ENCODE measurements at regions not wholly inside any gene's neighbourhood (a gene's known extent, or its start where the extent isn't known, plus 50 kb on each side); places are given as distances from the start of the nearest gene placed in this dataset.

DNA sequence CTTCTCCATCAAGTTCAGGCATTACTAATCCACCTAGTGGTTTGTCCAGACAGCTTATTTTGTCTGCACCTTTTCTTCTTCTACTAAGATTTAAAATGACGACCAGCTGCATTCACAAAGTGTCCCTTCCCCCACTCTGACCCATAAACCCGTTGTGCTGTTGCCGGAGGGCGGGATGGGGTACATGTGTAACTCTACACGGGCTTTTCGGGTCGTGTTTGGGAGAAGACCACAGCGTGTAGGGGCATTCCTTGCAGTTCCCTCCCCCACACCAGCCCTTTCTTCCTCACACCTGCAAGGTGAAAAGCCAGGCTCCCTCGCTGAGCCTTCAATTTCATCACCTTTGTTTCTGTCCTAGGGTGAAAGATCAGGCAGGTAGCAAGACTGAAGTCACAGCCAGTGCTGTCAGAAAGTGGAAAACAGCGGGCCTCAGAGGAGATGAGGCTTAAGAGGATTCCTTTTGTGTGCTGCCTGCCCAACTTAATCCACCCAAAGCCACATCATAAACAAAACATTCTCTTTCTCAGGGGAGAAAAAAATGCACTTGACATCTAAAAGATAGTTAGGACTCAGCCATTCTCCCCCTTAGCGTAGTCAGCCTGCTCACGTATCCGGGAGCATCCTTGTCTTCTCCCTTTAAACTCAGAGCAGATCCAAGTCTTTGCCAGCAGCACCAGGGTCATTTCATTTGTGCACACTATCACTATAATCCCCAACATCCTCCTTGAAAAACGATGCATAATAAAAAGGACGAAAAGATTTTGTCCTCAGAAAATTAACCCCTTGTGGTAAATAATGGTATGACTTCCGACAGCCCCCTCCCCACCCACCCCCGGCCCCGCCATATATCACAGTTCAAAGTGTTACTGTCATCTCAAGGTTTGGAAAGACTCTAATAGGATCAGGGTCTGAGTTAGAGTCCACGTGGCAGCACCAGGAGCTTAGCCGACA is 599.0 kb downstream of the RAB28 start:
- DNase-seq (ENCODE audit: extremely low read depth, low read depth) = no peak

DNA sequence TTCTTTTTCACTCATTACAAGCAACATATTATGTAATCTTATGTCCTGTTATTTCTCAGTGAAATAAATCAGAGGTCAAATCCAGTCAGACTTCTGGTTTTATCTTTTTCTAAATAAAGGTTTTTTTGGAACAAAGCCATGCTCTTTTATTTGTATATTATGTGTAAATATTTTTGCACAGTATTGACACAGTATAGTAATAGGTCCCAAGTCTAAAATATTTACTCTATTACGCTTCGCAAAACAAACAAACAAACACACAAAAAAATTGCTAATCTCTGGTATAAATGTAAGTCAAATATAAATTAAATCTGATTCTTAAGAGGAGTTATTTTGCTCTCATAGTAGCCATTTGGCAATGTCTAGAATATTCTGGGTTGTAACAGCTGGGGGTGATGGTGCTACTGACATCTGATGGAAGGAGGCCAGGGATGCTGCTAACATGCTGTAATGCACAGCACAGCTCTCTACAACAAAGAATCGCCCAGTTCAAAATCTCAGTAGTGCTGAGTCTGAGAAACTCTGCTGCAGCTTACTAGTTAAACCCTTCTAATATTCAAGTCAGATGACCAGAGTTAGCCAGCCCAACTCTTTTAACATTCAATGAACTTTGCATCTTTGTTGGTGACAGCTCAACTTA is 602.1 kb downstream of the RAB28 start:
- DNase-seq (ENCODE audit: extremely low read depth, low read depth) = no peak

- no peak for DNase-seq (ENCODE audit: extremely low read depth, low read depth)
Observed at GRCh38 chr4:12880844-12881243, 603.3 kb downstream of the RAB28 start.

GRCh38 chr4:12879496-12879895 is 604.6 kb downstream of the RAB28 start:
- no peak for DNase-seq (ENCODE audit: extremely low read depth, low read depth)

- DNase-seq (ENCODE audit: extremely low read depth, low read depth) = no peak
Observed at GRCh38 chr4:12875640-12876243, 608.4 kb downstream of the RAB28 start.

- no peak for DNase-seq (ENCODE audit: extremely low read depth, low read depth)
Observed at GRCh38 chr4:12873351-12873750, 610.8 kb downstream of the RAB28 start.

GRCh38 chr4:12861422-12861821 is 622.7 kb downstream of the RAB28 start:
- no peak for DNase-seq (ENCODE audit: extremely low read depth, low read depth)

GRCh38 chr4:12852338-12853307 is 631.5 kb downstream of the RAB28 start:
- peak; percentile 57 for DNase-seq (ENCODE audit: extremely low read depth, low read depth)

GRCh38 chr4:12846368-12846767 is 637.8 kb downstream of the RAB28 start:
- no peak for DNase-seq (ENCODE audit: extremely low read depth, low read depth)

- DNase-seq (ENCODE audit: extremely low read depth, low read depth) = no peak
Observed at GRCh38 chr4:12844141-12844540, 640.0 kb downstream of the RAB28 start.

DNA sequence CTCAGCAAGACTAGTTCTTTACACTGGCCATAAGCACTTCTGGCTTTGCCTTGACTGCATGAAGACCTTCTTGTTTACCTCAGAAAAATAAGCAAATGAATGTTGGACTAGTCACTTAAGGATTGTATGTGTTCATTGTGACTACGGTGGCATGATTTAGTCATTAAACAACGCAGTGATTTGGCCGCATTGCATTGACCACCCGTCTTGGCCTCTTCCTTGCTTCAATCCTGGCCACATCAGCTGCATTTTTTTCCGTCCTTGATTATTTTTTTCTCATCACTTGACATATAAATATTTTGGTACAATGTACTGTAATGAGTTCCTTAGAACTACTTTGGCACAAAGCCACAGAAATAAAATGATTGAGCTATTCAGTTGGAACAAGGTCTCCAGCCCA is 656.2 kb downstream of the RAB28 start:
- no peak for DNase-seq (ENCODE audit: extremely low read depth, low read depth)

DNA sequence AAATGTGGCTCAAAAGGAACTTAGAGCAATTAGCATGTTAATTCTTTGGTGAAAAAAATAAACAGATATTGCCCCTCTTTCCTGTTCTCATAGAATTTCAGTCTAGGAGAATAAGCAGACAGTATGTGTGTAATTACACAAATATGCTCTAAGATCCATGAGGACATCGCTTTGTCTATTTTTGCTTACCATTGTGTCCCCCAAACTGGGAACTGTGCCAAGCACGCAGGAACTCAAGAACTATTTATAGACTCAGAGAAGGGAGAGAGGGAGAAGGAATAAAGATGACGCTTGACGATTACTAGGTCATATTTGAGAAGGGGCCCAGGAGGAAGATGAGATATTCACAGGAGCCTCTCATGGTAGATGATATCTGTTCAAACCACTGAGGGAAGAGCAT is 692.6 kb downstream of the RAB28 start:
- DNase-seq (ENCODE audit: extremely low read depth, low read depth) = no peak

DNA sequence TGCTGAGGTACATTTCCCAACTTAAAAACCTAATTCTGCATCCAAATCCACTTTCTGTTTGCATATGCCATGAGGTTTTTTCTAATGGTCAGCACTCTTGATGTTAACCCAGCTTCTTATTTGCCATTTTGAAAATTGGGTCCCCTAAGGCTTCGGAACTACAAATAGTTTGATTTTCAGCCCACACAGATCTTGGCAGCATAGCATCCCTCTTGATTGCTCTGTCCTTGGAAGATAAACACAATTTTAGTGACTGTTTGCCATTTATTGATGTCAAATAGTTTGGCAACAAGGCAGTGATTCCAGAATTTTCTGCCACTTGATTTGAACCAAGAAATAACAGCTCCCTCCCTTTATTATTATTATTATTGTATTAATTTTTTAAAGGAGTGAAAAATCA is 696.9 kb downstream of the RAB28 start:
- DNase-seq (ENCODE audit: extremely low read depth, low read depth) = no peak

- DNase-seq (ENCODE audit: extremely low read depth, low read depth) = no peak
Observed at GRCh38 chr4:12778706-12779105, 705.4 kb downstream of the RAB28 start.

- no peak for DNase-seq (ENCODE audit: extremely low read depth, low read depth)
Observed at GRCh38 chr4:12778191-12778590, 705.9 kb downstream of the RAB28 start.

- DNase-seq (ENCODE audit: extremely low read depth, low read depth) = no peak
Observed at GRCh38 chr4:12770351-12770750, 713.8 kb downstream of the RAB28 start.

DNA sequence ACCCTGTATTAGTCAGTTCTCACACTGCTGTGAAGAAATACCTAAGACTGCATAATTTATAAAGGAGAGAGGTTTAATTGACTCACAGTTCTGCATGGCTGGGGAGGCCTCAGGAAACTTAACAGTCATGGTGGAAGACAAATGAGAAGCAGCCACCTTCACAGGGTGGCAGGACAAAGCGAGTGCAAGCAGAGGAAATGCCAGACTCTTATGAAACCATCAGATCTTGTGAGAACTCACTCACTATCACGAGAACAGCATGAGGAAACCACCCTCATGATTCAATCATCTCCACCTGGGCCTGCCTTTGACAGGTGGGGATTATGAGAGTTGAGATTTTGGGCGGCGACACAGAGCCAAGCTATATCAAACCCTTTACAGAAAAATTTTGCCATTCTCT is 722.4 kb downstream of the RAB28 start:
- DNase-seq (ENCODE audit: extremely low read depth, low read depth) = no peak

DNA sequence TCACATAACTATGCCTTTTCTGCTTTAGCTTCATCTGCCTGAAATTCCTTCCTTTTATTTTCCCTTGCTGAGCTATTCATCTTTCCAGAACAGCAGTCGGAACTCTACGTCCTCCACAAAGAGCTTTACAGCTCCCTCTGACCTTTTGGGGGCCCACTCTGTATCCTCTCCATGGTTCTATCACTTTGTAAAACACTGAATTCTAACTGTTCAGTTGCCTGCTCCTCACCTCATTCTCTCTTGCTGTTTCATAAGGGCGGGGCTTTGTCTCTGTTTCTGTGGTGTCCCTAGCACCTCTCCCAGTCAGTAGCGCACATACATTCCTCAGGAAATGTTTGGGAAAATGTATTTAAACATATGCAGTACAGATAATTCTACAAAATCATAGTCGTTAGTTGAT is 737.0 kb downstream of the RAB28 start:
- no peak for DNase-seq (ENCODE audit: extremely low read depth, low read depth)

DNA sequence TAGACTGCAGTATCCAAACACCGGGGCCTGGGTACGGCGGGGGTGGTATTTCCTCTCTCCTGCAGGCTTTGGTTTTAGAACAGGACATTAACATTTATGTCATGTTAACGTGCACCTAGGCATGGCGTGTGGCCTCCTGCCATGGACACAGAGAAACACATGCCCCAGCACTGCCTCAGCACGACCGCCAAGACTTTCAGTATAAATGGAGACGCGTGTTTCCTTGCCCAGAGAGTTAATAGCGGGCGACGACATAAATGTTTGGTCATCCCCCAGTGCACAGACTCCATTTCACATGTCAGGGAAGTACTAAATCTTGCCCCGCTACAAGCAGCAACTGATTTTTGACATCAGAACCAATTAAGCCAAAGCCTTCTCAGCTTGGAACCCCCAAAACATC is 737.9 kb downstream of the RAB28 start:
- DNase-seq (ENCODE audit: extremely low read depth, low read depth) = no peak

DNA sequence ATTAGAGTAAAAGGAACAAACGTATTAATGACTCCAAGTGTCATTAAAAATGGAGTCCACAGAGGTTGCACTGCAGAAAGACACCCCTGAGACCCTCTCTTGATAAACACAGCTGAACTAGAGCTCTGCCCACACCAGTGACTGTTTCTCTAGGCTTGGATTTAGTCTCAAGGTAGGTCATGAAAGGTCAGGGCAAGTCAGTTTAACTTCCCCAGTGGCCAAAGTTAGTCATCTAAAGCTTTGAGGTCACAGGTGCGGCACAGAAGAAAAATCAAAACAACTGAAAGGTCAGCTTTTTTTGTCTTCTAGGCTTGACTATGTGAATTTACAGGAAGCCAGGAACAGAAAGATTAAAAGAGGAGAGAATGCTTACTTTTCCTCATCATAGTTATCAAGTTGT is 749.6 kb downstream of the RAB28 start:
- no peak for DNase-seq (ENCODE audit: extremely low read depth, low read depth)

- DNase-seq (ENCODE audit: extremely low read depth, low read depth) = no peak
Observed at GRCh38 chr4:12729384-12729783, 754.8 kb downstream of the RAB28 start.
